ENCODE measurements at regions not wholly inside any gene's neighbourhood (a gene's known extent, or its start where the extent isn't known, plus 50 kb on each side); places are given as distances from the start of the nearest gene placed in this dataset.

DNA sequence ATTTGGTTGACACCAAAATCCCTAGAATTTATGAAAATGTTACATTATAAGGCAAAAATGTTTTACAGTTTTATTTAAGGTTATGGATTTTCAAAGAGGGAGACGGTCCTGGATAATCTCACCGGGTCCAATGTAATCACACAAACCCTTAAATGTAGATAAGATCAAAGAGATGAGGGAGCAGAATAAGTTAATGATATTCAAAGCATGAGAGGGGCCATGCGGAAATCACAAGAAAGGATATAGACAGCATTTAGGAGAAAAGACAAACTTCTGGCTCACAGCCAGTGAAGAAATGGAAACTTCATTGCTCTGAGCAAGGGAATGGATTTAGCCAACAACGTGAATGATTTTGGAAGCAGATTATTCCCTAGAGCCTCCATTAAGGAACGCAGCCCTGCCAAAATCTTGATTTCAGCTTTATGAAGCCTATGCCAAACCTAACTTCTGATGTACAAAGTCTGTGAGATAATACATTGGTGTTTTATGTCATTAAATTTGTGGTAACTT lies 684.4 kb upstream of the GNPDA2 start:
- Histone ChIP-seq H2AK5ac (ENCODE audit: low read length, severe bottlenecking) (no peak overlapping the region), H2AFZ (ENCODE audit: low read depth, low read length) (no peak overlapping the region), H3K4me1 (ENCODE audit: control insufficient read depth, insufficient read depth, low read depth, low read length) (no peaks in the 10 kb centered on the region), H3K4me2 (ENCODE audit: low read length, poor library complexity, severe bottlenecking) (no peak overlapping the region), H4K8ac (ENCODE audit: low read length) (no peak overlapping the region), H3K18ac (ENCODE audit: low read depth in 1 of 2, low read length in 2 of 2) (no peak overlapping the region), H3K9ac (ENCODE audit: low read length) (no peak overlapping the region), H3K27ac (ENCODE audit: low read length, poor library complexity, severe bottlenecking) (no peak overlapping the region), H3K79me1 (replicated peaks; ENCODE audit: low read length, poor library complexity, severe bottlenecking) (no peaks in the 10 kb centered on the region), H2BK12ac (ENCODE audit: low read length in 2 of 2) (no peak overlapping the region), H3K4ac (ENCODE audit: low read depth in 1 of 2, low read length in 2 of 2) (no peak overlapping the region), H2BK120ac (ENCODE audit: low read depth, low read length) (no peak overlapping the region), H2BK5ac (ENCODE audit: low read depth, low read length, poor library complexity, severe bottlenecking) (no peak overlapping the region), H3K27me3 (ENCODE audit: control insufficient read depth in 1 of 2, insufficient read depth in 1 of 2, low read length in 2 of 2) (no peaks in the 10 kb centered on the region), H3K9me3 (ENCODE audit: control insufficient read depth, low read length) (no peaks in the 10 kb centered on the region), H3K36me3 (ENCODE audit: control insufficient read depth in 1 of 2, insufficient read depth in 2 of 2, low read depth in 1 of 2, low read length in 2 of 2) (no peaks in the 10 kb centered on the region), H3K23ac (ENCODE audit: low read length in 2 of 2) (no peak overlapping the region), H2BK15ac (ENCODE audit: low read depth, poor library complexity, severe bottlenecking) (no peak overlapping the region), H3K4me3 (ENCODE audit: insufficient read depth in 1 of 2, low read depth in 1 of 2, low read length in 2 of 2) (no peak overlapping the region), H4K91ac (ENCODE audit: low read length) (no peak overlapping the region), H3K14ac (ENCODE audit: low read length in 2 of 2) (no peak overlapping the region)
- WGBS = 78% methylated on average over 5 of the region's 5 CpGs
- no peak for DNase-seq

DNA sequence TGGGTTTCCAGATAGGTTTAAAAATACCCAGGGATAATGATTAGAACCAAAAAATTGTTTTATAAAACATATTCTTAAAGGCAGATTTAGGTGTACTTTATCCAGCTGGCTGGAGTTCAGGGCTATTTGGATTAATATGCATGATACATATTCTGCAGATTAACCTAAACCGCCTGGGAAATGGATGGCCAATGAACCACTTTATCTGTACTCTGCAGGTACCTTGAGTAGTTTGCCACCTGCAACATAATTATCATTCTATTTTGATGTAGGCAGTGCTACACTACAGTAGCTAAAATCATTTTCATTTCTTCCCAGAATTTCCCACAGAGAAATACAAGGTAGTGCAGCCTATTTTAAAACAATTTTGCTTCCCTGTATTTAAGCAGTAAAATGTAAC lies 683.2 kb upstream of the GNPDA2 start:
- no peak overlapping the region for H2BK5ac ChIP-seq (ENCODE audit: low read depth, low read length, poor library complexity, severe bottlenecking)
- H3K23ac ChIP-seq (ENCODE audit: low read length in 2 of 2) = no peak overlapping the region
- H3K27ac ChIP-seq (ENCODE audit: low read length, poor library complexity, severe bottlenecking) = no peak overlapping the region
- H3K79me1 ChIP-seq (replicated peaks; ENCODE audit: low read length, poor library complexity, severe bottlenecking) = no peaks in the 10 kb centered on the region
- no peak overlapping the region for H2AFZ ChIP-seq (ENCODE audit: low read depth, low read length)
- no peak overlapping the region for H2BK15ac ChIP-seq (ENCODE audit: low read depth, poor library complexity, severe bottlenecking)
- no peak overlapping the region for H3K14ac ChIP-seq (ENCODE audit: low read length in 2 of 2)
- H3K4ac ChIP-seq (ENCODE audit: low read depth in 1 of 2, low read length in 2 of 2) = no peak overlapping the region
- H3K27me3 ChIP-seq (ENCODE audit: control insufficient read depth in 1 of 2, insufficient read depth in 1 of 2, low read length in 2 of 2) = no peaks in the 10 kb centered on the region
- no peaks in the 10 kb centered on the region for H3K36me3 ChIP-seq (ENCODE audit: control insufficient read depth in 1 of 2, insufficient read depth in 2 of 2, low read depth in 1 of 2, low read length in 2 of 2)
- no peak for DNase-seq
- H2AK5ac ChIP-seq (ENCODE audit: low read length, severe bottlenecking) = no peak overlapping the region
- H2BK12ac ChIP-seq (ENCODE audit: low read length in 2 of 2) = no peak overlapping the region
- no peak overlapping the region for H4K8ac ChIP-seq (ENCODE audit: low read length)
- H3K9ac ChIP-seq (ENCODE audit: low read length) = no peak overlapping the region
- H3K4me1 ChIP-seq (ENCODE audit: control insufficient read depth, insufficient read depth, low read depth, low read length) = no peaks in the 10 kb centered on the region
- H3K18ac ChIP-seq (ENCODE audit: low read depth in 1 of 2, low read length in 2 of 2) = no peak overlapping the region
- H3K4me3 ChIP-seq (ENCODE audit: insufficient read depth in 1 of 2, low read depth in 1 of 2, low read length in 2 of 2) = no peak overlapping the region
- no peak overlapping the region for H4K91ac ChIP-seq (ENCODE audit: low read length)
- WGBS = 100% methylated on average over 1 of the region's 1 CpG
- H2BK120ac ChIP-seq (ENCODE audit: low read depth, low read length) = no peak overlapping the region
- no peak overlapping the region for H3K4me2 ChIP-seq (ENCODE audit: low read length, poor library complexity, severe bottlenecking)
- no peaks in the 10 kb centered on the region for H3K9me3 ChIP-seq (ENCODE audit: control insufficient read depth, low read length)

DNA sequence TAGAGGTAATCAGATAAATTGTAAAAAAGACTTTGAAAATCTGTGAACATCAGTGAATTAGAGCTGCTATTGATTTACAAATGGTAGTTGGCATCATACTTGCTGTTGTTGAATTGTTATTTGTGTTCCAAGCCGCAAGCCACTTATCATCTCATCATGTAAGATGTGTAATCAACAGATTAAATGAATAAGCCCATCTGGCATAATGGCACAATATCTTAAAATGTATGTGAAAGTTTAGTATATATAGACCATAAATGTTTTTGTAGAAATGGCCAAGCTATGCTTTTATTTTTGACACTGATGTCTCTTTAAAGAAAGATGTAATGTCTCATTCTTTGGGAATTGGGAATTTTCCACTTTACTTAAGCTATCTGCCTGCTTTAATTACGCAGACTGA lies 682.6 kb upstream of the GNPDA2 start:
- H3K23ac ChIP-seq (ENCODE audit: low read length in 2 of 2) = no peak overlapping the region
- no peak overlapping the region for H2BK120ac ChIP-seq (ENCODE audit: low read depth, low read length)
- H3K9me3 ChIP-seq (ENCODE audit: control insufficient read depth, low read length) = no peaks in the 10 kb centered on the region
- no peaks in the 10 kb centered on the region for H3K4me1 ChIP-seq (ENCODE audit: control insufficient read depth, insufficient read depth, low read depth, low read length)
- no peak overlapping the region for H2AFZ ChIP-seq (ENCODE audit: low read depth, low read length)
- no peak overlapping the region for H4K8ac ChIP-seq (ENCODE audit: low read length)
- no peaks in the 10 kb centered on the region for H3K79me1 ChIP-seq (replicated peaks; ENCODE audit: low read length, poor library complexity, severe bottlenecking)
- H2BK12ac ChIP-seq (ENCODE audit: low read length in 2 of 2) = no peak overlapping the region
- H3K27me3 ChIP-seq (ENCODE audit: control insufficient read depth in 1 of 2, insufficient read depth in 1 of 2, low read length in 2 of 2) = no peaks in the 10 kb centered on the region
- H3K36me3 ChIP-seq (ENCODE audit: control insufficient read depth in 1 of 2, insufficient read depth in 2 of 2, low read depth in 1 of 2, low read length in 2 of 2) = no peaks in the 10 kb centered on the region
- WGBS = no CpG with 5 or more reads among the region's 2 CpGs
- no peak overlapping the region for H3K4ac ChIP-seq (ENCODE audit: low read depth in 1 of 2, low read length in 2 of 2)
- no peak overlapping the region for H3K4me3 ChIP-seq (ENCODE audit: insufficient read depth in 1 of 2, low read depth in 1 of 2, low read length in 2 of 2)
- no peak overlapping the region for H2BK5ac ChIP-seq (ENCODE audit: low read depth, low read length, poor library complexity, severe bottlenecking)
- no peak overlapping the region for H3K4me2 ChIP-seq (ENCODE audit: low read length, poor library complexity, severe bottlenecking)
- no peak overlapping the region for H3K18ac ChIP-seq (ENCODE audit: low read depth in 1 of 2, low read length in 2 of 2)
- no peak overlapping the region for H3K9ac ChIP-seq (ENCODE audit: low read length)
- H4K91ac ChIP-seq (ENCODE audit: low read length) = no peak overlapping the region
- H3K27ac ChIP-seq (ENCODE audit: low read length, poor library complexity, severe bottlenecking) = no peak overlapping the region
- DNase-seq = no peak
- H2AK5ac ChIP-seq (ENCODE audit: low read length, severe bottlenecking) = no peak overlapping the region
- no peak overlapping the region for H2BK15ac ChIP-seq (ENCODE audit: low read depth, poor library complexity, severe bottlenecking)
- H3K14ac ChIP-seq (ENCODE audit: low read length in 2 of 2) = no peak overlapping the region

DNA sequence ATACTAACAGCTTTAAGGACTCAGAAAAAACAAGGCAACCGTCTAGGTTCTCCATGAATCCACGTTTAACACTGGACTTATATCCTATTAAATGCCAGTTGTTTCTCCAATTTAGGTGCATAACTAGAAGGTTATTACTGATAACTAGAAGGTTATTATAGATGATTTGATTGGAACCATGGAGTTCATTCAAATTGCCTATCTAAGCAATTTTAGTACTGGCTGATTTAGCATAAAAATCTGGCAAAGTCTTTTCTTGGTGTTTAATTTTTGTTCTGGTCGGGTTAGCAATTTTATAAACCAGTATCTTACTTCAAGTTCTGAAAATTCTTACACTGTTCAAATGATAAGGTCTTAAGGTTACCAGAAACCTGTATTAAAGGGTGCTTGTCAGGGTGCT lies 672.8 kb upstream of the GNPDA2 start:
- no peak overlapping the region for H3K4ac ChIP-seq (ENCODE audit: low read depth in 1 of 2, low read length in 2 of 2)
- H2BK5ac ChIP-seq (ENCODE audit: low read depth, low read length, poor library complexity, severe bottlenecking) = no peak overlapping the region
- H3K9me3 ChIP-seq (ENCODE audit: control insufficient read depth, low read length) = peaks cover 5% of the 10 kb centered on the region
- no peak overlapping the region for H4K8ac ChIP-seq (ENCODE audit: low read length)
- 0% methylated on average over 1 of the region's 3 CpGs for WGBS
- no peak overlapping the region for H2AK5ac ChIP-seq (ENCODE audit: low read length, severe bottlenecking)
- no peak overlapping the region for H2BK120ac ChIP-seq (ENCODE audit: low read depth, low read length)
- H3K9ac ChIP-seq (ENCODE audit: low read length) = no peak overlapping the region
- no peaks in the 10 kb centered on the region for H3K27me3 ChIP-seq (ENCODE audit: control insufficient read depth in 1 of 2, insufficient read depth in 1 of 2, low read length in 2 of 2)
- H2BK12ac ChIP-seq (ENCODE audit: low read length in 2 of 2) = no peak overlapping the region
- H3K27ac ChIP-seq (ENCODE audit: low read length, poor library complexity, severe bottlenecking) = no peak overlapping the region
- no peaks in the 10 kb centered on the region for H3K79me1 ChIP-seq (replicated peaks; ENCODE audit: low read length, poor library complexity, severe bottlenecking)
- H2AFZ ChIP-seq (ENCODE audit: low read depth, low read length) = no peak overlapping the region
- DNase-seq = no peak
- no peak overlapping the region for H3K4me2 ChIP-seq (ENCODE audit: low read length, poor library complexity, severe bottlenecking)
- no peak overlapping the region for H3K14ac ChIP-seq (ENCODE audit: low read length in 2 of 2)
- no peaks in the 10 kb centered on the region for H3K36me3 ChIP-seq (ENCODE audit: control insufficient read depth in 1 of 2, insufficient read depth in 2 of 2, low read depth in 1 of 2, low read length in 2 of 2)
- H3K23ac ChIP-seq (ENCODE audit: low read length in 2 of 2) = no peak overlapping the region
- H2BK15ac ChIP-seq (ENCODE audit: low read depth, poor library complexity, severe bottlenecking) = no peak overlapping the region
- no peak overlapping the region for H3K18ac ChIP-seq (ENCODE audit: low read depth in 1 of 2, low read length in 2 of 2)
- H3K4me1 ChIP-seq (ENCODE audit: control insufficient read depth, insufficient read depth, low read depth, low read length) = no peaks in the 10 kb centered on the region
- no peak overlapping the region for H3K4me3 ChIP-seq (ENCODE audit: insufficient read depth in 1 of 2, low read depth in 1 of 2, low read length in 2 of 2)
- H4K91ac ChIP-seq (ENCODE audit: low read length) = no peak overlapping the region

All from mesenchymal stem cell (in vitro differentiated cells and primary cell).